ENCODE measurements at regions not wholly inside any gene's neighbourhood (a gene's known extent, or its start where the extent isn't known, plus 50 kb on each side); places are given as distances from the start of the nearest gene placed in this dataset.

GRCh38 chr4:156493858-156494257 lies 477.7 kb downstream of the PDGFC start:
- TF ChIP-seq CTCF (IDR thresholded peaks at IDR 0.05 in 8 of 11, conservative IDR thresholded peaks at IDR 0.05 in 3 of 11) (no peak), POLR2A (IDR thresholded peaks at IDR 0.05) (no peak), POLR2AphosphoS5 (IDR thresholded peaks at IDR 0.05) (no peak)

Measured in spleen (tissue), 7 donors.